Left ventricle myocardium inferior (tissue), 1 donor: ENCODE measurements at regions not wholly inside any gene's neighbourhood (a gene's known extent, or its start where the extent isn't known, plus 50 kb on each side); places are given as distances from the start of the nearest gene placed in this dataset.
"Not testable (repeated sequence)": the region's sequence is repeated elsewhere in the genome, so short reads cannot be mapped to it uniquely, and the experiment has no call there.

Experiments used
- DNase-seq: peaks from one replicate; pipeline ENCODE4 v3.0.0-alpha.2; 2020
- H3K27ac ChIP-seq: fragments of 200-600 bp; replicated peaks from 2 replicates; pipeline ENCODE4 v1.8.0; 2021
- H3K27me3 ChIP-seq: fragments of 200-600 bp; 2 replicates; pipeline ENCODE4 v1.8.0; 2021; ENCODE audit warnings: low read depth
- H3K36me3 ChIP-seq: fragments of 200-600 bp; 2 replicates; pipeline ENCODE4 v1.8.0; 2021
- H3K4me1 ChIP-seq: fragments of 200-600 bp; 2 replicates; pipeline ENCODE4 v1.8.0; 2021
- H3K4me3 ChIP-seq: fragments of 200-600 bp; 2 replicates; pipeline ENCODE4 v1.8.0; 2021; ENCODE audit warnings: mild to moderate bottlenecking, moderate library complexity
- H3K9me3 ChIP-seq: fragments of 200-600 bp; replicated peaks from 2 replicates; pipeline ENCODE4 v1.8.0; 2021
- CTCF ChIP-seq: fragments of 200-600 bp; IDR thresholded peaks from 2 replicates; pipeline ENCODE4 v1.8.0; 2021; ENCODE audit warnings: antibody characterized with exemption, mild to moderate bottlenecking, borderline replicate concordance
- intact Hi-C: fragments of 100-400 bp; cut with micrococcal nuclease; formaldehyde crosslinking; loops from one replicate; pipeline ENCODE4 v1.11.0; 2022
- donor health status: DM: no; HTN: yes; CAD: no; lungs with severe emphysema.

GRCh38 chr17:33564146-33564545 is 271.1 kb upstream of the ASIC2 start:
- no peak for DNase-seq
- H3K36me3 ChIP-seq, result no peaks in the 10 kb centered on the region
- H3K27me3 ChIP-seq, result peaks cover 65% of the 10 kb centered on the region
- H3K4me3 ChIP-seq, result no peak overlapping the region
- no peaks in the 10 kb centered on the region for H3K9me3 ChIP-seq
- no peak overlapping the region for H3K27ac ChIP-seq
- TF ChIP-seq CTCF, result no peak
- peaks cover 20% of the 10 kb centered on the region for H3K4me1 ChIP-seq
- intact Hi-C loops, result no loop called here

- H3K27me3 ChIP-seq, result peaks cover 61% of the 10 kb centered on the region
- intact Hi-C loops, result no loop called here
- no peak for TF ChIP-seq CTCF
Measured at GRCh38 chr17:33567223-33567622, 274.1 kb upstream of the ASIC2 start.

GRCh38 chr17:33572615-33573014 is 279.5 kb upstream of the ASIC2 start:
- intact Hi-C loops, result no loop called here
- Histone ChIP-seq H3K4me3 (no peak overlapping the region), H3K4me1 (no peaks in the 10 kb centered on the region), H3K36me3 (no peaks in the 10 kb centered on the region), H3K27me3 (peaks cover 44% of the 10 kb centered on the region), H3K9me3 (no peaks in the 10 kb centered on the region), H3K27ac (no peak overlapping the region)
- DNase-seq, result no peak
- no peak for TF ChIP-seq CTCF

More at GRCh38 chr17:33567223-33567622, 274.1 kb upstream of the ASIC2 start:
- Histone ChIP-seq H3K9me3 (no peaks in the 10 kb centered on the region), H3K36me3 (no peaks in the 10 kb centered on the region), H3K4me3 (no peak overlapping the region), H3K27ac (no peak overlapping the region), H3K4me1 (no peaks in the 10 kb centered on the region)
- no peak for DNase-seq

GRCh38 chr17:33574942-33575445 is 281.9 kb upstream of the ASIC2 start:
- Histone ChIP-seq H3K4me3 (no peak overlapping the region), H3K36me3 (no peaks in the 10 kb centered on the region), H3K27ac (no peak overlapping the region), H3K27me3 (peaks cover 49% of the 10 kb centered on the region), H3K4me1 (no peaks in the 10 kb centered on the region), H3K9me3 (no peaks in the 10 kb centered on the region)
- DNase-seq, result no peak
- TF ChIP-seq CTCF, result no peak
- intact Hi-C loops, result no loop called here

GRCh38 chr17:33579740-33580139 is 286.6 kb upstream of the ASIC2 start:
- peaks cover 46% of the 10 kb centered on the region for H3K27me3 ChIP-seq
- intact Hi-C loops, H3K4me1 ChIP-seq, DNase-seq, H3K27ac ChIP-seq, H3K9me3 ChIP-seq, H3K36me3 ChIP-seq, H3K4me3 ChIP-seq: not testable (repeated sequence)

- TF ChIP-seq CTCF, result no peak
- peaks cover 46% of the 10 kb centered on the region for H3K27me3 ChIP-seq
- H3K27ac ChIP-seq, result no peak overlapping the region
- H3K9me3 ChIP-seq, result no peaks in the 10 kb centered on the region
- intact Hi-C loops, result no loop called here
- no peak overlapping the region for H3K4me3 ChIP-seq
- no peaks in the 10 kb centered on the region for H3K36me3 ChIP-seq
- DNase-seq, result no peak
- no peaks in the 10 kb centered on the region for H3K4me1 ChIP-seq
Measured at GRCh38 chr17:33580215-33580614, 287.1 kb upstream of the ASIC2 start.
